Esophagus squamous epithelium (tissue), 4 donors: ENCODE measurements at regions not wholly inside any gene's neighbourhood (a gene's known extent, or its start where the extent isn't known, plus 50 kb on each side); places are given as distances from the start of the nearest gene placed in this dataset.

Source experiments
- CTCF ChIP-seq, 6 experiments: fragments of 450-650 bp in 4 of 6; fragments of 200-600 bp in 2 of 6; sonication (generic) in 2 of 6; IDR thresholded peaks; one replicate each; pipeline ENCODE4 v1.5.1; 2016 to 2019; ENCODE audit warnings: antibody characterized with exemption in 6 of 6, mild to moderate bottlenecking in 4 of 6, moderate library complexity in 4 of 6
- POLR2A ChIP-seq, 4 donors: fragments of 450-650 bp; IDR thresholded peaks; one replicate each; pipeline ENCODE4 v1.6.1; 2017; ENCODE audit warnings: antibody characterized with exemption in 4 of 4, mild to moderate bottlenecking in 4 of 4, moderate library complexity in 3 of 4

- no peak for TF ChIP-seq CTCF (IDR thresholded peaks at IDR 0.05)
- TF ChIP-seq POLR2A (IDR thresholded peaks at IDR 0.05), result no peak
Observed at GRCh38 chr2:210798180-210798579, 241.8 kb downstream of the CPS1 start.
